Esophagus squamous epithelium (tissue), 5 donors: ENCODE measurements at regions not wholly inside any gene's neighbourhood (a gene's known extent, or its start where the extent isn't known, plus 50 kb on each side); places are given as distances from the start of the nearest gene placed in this dataset.

ENCODE experiments used
- DNase-seq: peaks from one replicate; lab custom pipeline; 2025; lab: John Stamatoyannopoulos, UW
- H3K27ac ChIP-seq, 4 donors: fragments of 200-600 bp; sonication (generic); one replicate each; pipeline ENCODE4 v1.5.1; 2016 to 2019; ENCODE audit warnings: mild to moderate bottlenecking in 1 of 4
- H3K27me3 ChIP-seq, 4 donors: fragments of 200-600 bp; sonication (generic); 1 replicate in 3 of 4; 2 replicates in 1 of 4; pipeline versions ENCODE4 v1.5.1 to v1.6.0; 2017 to 2021; ENCODE audit warnings: antibody characterized with exemption in 1 of 4
- H3K36me3 ChIP-seq, 3 donors: fragments of 200-600 bp; sonication (generic); one replicate each; pipeline ENCODE4 v1.5.1; 2016 to 2019
- H3K4me1 ChIP-seq, 3 donors: fragments of 200-600 bp; sonication (generic); one replicate each; pipeline ENCODE4 v1.5.1; 2017 to 2019
- H3K4me3 ChIP-seq, 4 donors: fragments of 200-600 bp; sonication (generic); 1 replicate in 3 of 4; 2 replicates in 1 of 4; pipeline ENCODE4 v1.5.1; 2016 to 2019; ENCODE audit warnings: mild to moderate bottlenecking in 2 of 4, moderate library complexity in 1 of 4
- H3K9me3 ChIP-seq, 3 donors: fragments of 200-600 bp; sonication (generic); one replicate each; pipeline ENCODE4 v1.5.1; 2016 to 2019
- CTCF ChIP-seq, 6 experiments: fragments of 450-650 bp in 4 of 6; fragments of 200-600 bp in 2 of 6; sonication (generic) in 2 of 6; IDR thresholded peaks; one replicate each; pipeline ENCODE4 v1.5.1; 2016 to 2019; ENCODE audit warnings: antibody characterized with exemption in 6 of 6, mild to moderate bottlenecking in 4 of 6, moderate library complexity in 4 of 6
- POLR2A ChIP-seq, 4 donors: fragments of 450-650 bp; IDR thresholded peaks; one replicate each; pipeline ENCODE4 v1.6.1; 2017; ENCODE audit warnings: antibody characterized with exemption in 4 of 4, mild to moderate bottlenecking in 4 of 4, moderate library complexity in 3 of 4
- WGBS, 2 donors: methylation state at CpG; one replicate each; pipeline ENCODE4 v1.1.5; 2018; 5-methylcytosine and 5-hydroxymethylcytosine counted together
- intact Hi-C: fragments of 100-400 bp; cut with DNase I; formaldehyde crosslinking; loops from one replicate; pipeline ENCODE4 v1.15.0; 2022
- donor health status: DM: yes; HTN: yes; CAD: no.

- Histone ChIP-seq H3K4me3 (no peak overlapping the region), H3K4me1 (no peaks in the 10 kb centered on the region), H3K36me3 (no peaks in the 10 kb centered on the region), H3K27ac (no peak overlapping the region), H3K27me3 (no peaks in the 10 kb centered on the region), H3K9me3 (no peaks in the 10 kb centered on the region)
- intact Hi-C loops, result no loop called here
- no peak for DNase-seq
- 93 to 96% methylated on average over 4 of the region's 4 CpGs for WGBS, 2 donors
- TF ChIP-seq POLR2A (IDR thresholded peaks at IDR 0.05), result no peak
- no peak for TF ChIP-seq CTCF (IDR thresholded peaks at IDR 0.05)
Measured at GRCh38 chr2:147330925-147331324, 513.9 kb upstream of the ACVR2A start.

GRCh38 chr2:147327613-147328012 lies 517.2 kb upstream of the ACVR2A start:
- Histone ChIP-seq H3K9me3 (no peaks in the 10 kb centered on the region), H3K4me1 (no peaks in the 10 kb centered on the region), H3K27me3 (no peaks in the 10 kb centered on the region), H3K4me3 (no peak overlapping the region), H3K36me3 (no peaks in the 10 kb centered on the region), H3K27ac (no peak overlapping the region)
- no peak for DNase-seq
- 48 to 52% methylated on average over 6 of the region's 6 CpGs for WGBS, 2 donors
- intact Hi-C loops, result no loop called here
- no peak for TF ChIP-seq POLR2A (IDR thresholded peaks at IDR 0.05)
- no peak for TF ChIP-seq CTCF (IDR thresholded peaks at IDR 0.05)

- Histone ChIP-seq H3K36me3 (no peaks in the 10 kb centered on the region), H3K4me3 (no peak overlapping the region), H3K27me3 (no peaks in the 10 kb centered on the region), H3K9me3 (peaks cover 0 to 6% (median 3%) of the 10 kb centered on the region in 3 donors), H3K27ac (no peak overlapping the region), H3K4me1 (no peaks in the 10 kb centered on the region)
- intact Hi-C loops, result no loop called here
- no peak for DNase-seq
- no peak for TF ChIP-seq CTCF (IDR thresholded peaks at IDR 0.05)
- no peak for TF ChIP-seq POLR2A (IDR thresholded peaks at IDR 0.05)
- WGBS, 2 donors, result 30 to 58% methylated on average over 1 of the region's 1 CpG
Measured at GRCh38 chr2:147325990-147326389, 518.8 kb upstream of the ACVR2A start.

- Histone ChIP-seq H3K27me3 (no peaks in the 10 kb centered on the region), H3K27ac (no peak overlapping the region), H3K4me1 (no peaks in the 10 kb centered on the region), H3K9me3 (peaks cover 0 to 45% (median 8%) of the 10 kb centered on the region in 3 donors), H3K4me3 (no peak overlapping the region), H3K36me3 (no peaks in the 10 kb centered on the region)
- TF ChIP-seq POLR2A (IDR thresholded peaks at IDR 0.05) (no peak), CTCF (IDR thresholded peaks at IDR 0.05) (no peak)
- intact Hi-C loops, result no loop called here
- no peak for DNase-seq
Measured at GRCh38 chr2:147320146-147320545, 524.7 kb upstream of the ACVR2A start.

GRCh38 chr2:147311058-147311430 lies 533.8 kb upstream of the ACVR2A start:
- Histone ChIP-seq H3K4me3 (no peak overlapping the region), H3K27ac (no peak overlapping the region), H3K27me3 (no peaks in the 10 kb centered on the region), H3K9me3 (no peaks in the 10 kb centered on the region), H3K4me1 (no peaks in the 10 kb centered on the region), H3K36me3 (no peaks in the 10 kb centered on the region)
- intact Hi-C loops, result no loop called here
- 31 to 47% methylated on average over 3 of the region's 3 CpGs for WGBS, 2 donors
- TF ChIP-seq CTCF (IDR thresholded peaks at IDR 0.05) (no peak), POLR2A (IDR thresholded peaks at IDR 0.05) (no peak)
- DNase-seq, result no peak
